GM18505 (cell line): ENCODE measurements at regions not wholly inside any gene's neighbourhood (a gene's known extent, or its start where the extent isn't known, plus 50 kb on each side); places are given as distances from the start of the nearest gene placed in this dataset.
A peak's percentile ranks its signal among the peaks of the same experiment; 100 is the strongest.

Experiments used
- ATAC-seq: cut with Tn5 transposase; IDR thresholded peaks from one replicate; pipeline ENCODE4 v1.9.1; 2021; ENCODE audit not compliant: unreplicated experiment
- POLR2A ChIP-seq: IDR thresholded peaks from 4 replicates; pipeline ENCODE4 v1.6.1; 2011; ENCODE audit warnings: borderline replicate concordance; ENCODE audit not compliant: insufficient read depth, insufficient read length; ENCODE audit errors: extremely low read depth

GRCh38 chr12:125312471-125312870, 247.2 kb downstream of the AACS start:
- no peak for TF ChIP-seq POLR2A
- ATAC-seq = no peak

GRCh38 chr12:125314051-125314755, 249.0 kb downstream of the AACS start:
- TF ChIP-seq POLR2A = no peak
- no peak for ATAC-seq

GRCh38 chr12:125315771-125316170, 250.5 kb downstream of the AACS start:
- TF ChIP-seq POLR2A = no peak
- no peak for ATAC-seq

- no peak for ATAC-seq
- TF ChIP-seq POLR2A = no peak
Measured at GRCh38 chr12:125320177-125320576, 254.9 kb downstream of the AACS start.

GRCh38 chr12:125324861-125325490, 259.7 kb downstream of the AACS start:
- no peak for ATAC-seq
- TF ChIP-seq POLR2A = no peak

GRCh38 chr12:125329239-125330102, 264.2 kb downstream of the AACS start:
- no peak for ATAC-seq
- no peak for TF ChIP-seq POLR2A

GRCh38 chr12:125330645-125331341, 265.6 kb downstream of the AACS start:
- TF ChIP-seq POLR2A = no peak
- ATAC-seq = peak; percentile 86

GRCh38 chr12:125331342-125332052, 266.3 kb downstream of the AACS start:
- TF ChIP-seq POLR2A = no peak
- ATAC-seq = no peak

- TF ChIP-seq POLR2A = no peak
- no peak for ATAC-seq
Measured at GRCh38 chr12:125332900-125333299, 267.7 kb downstream of the AACS start.

- ATAC-seq = no peak
- no peak for TF ChIP-seq POLR2A
Measured at GRCh38 chr12:125336246-125336645, 271.0 kb downstream of the AACS start.

- TF ChIP-seq POLR2A = no peak
- ATAC-seq = no peak
Measured at GRCh38 chr12:125340791-125341190, 275.6 kb downstream of the AACS start.

- no peak for ATAC-seq
- no peak for TF ChIP-seq POLR2A
Measured at GRCh38 chr12:125341422-125341821, 276.2 kb downstream of the AACS start.

GRCh38 chr12:125343649-125344048, 278.4 kb downstream of the AACS start:
- ATAC-seq = no peak
- TF ChIP-seq POLR2A = no peak

GRCh38 chr12:125346362-125346761, 281.1 kb downstream of the AACS start:
- ATAC-seq = no peak
- TF ChIP-seq POLR2A = no peak
